GM21576 (cell line): ENCODE measurements at regions not wholly inside any gene's neighbourhood (a gene's known extent, or its start where the extent isn't known, plus 50 kb on each side); places are given as distances from the start of the nearest gene placed in this dataset.

Experiments
- ATAC-seq: cut with Tn5 transposase; IDR thresholded peaks from one replicate; pipeline ENCODE4 v1.9.1; 2021; ENCODE audit warnings: mild to moderate bottlenecking, moderate library complexity; ENCODE audit not compliant: unreplicated experiment

DNA sequence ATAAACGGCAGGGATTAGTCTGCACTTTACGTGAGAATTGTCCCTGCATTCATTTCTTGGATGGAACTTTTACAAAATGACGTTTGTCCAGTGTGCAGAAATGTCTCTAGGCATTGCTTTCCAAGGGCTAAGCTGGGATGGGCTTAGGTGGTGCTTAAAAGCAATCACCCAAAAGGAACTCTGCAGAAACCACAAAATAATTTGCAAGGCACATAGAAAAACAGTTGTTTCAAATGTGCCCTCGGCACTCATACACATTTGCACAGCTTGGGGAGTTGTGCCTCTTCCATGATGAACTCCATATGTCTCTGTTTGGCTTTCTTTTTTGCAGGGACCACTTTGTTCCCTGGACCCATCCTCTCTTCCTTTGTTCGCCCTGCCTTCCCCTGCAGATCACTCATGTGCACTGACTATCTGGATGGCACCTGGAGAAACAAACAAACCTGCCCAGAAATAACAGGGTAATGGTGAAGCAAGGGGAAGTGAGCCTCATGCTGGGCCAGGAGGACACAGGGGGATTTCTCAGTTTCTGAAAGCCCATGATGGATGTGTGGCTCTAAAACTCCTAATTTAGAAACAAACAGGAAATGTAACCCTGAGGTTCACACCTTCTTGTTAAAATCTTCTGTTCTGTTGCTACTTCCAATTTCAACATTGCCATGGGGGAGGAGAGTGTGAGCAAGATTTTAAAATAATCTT lies 150.2 kb downstream of the SNX19 start:
- ATAC-seq = peak; percentile 74

- ATAC-seq = no peak
These were observed 149.4 kb downstream of the SNX19 start for GRCh38 chr11:130766650-130767565.

DNA sequence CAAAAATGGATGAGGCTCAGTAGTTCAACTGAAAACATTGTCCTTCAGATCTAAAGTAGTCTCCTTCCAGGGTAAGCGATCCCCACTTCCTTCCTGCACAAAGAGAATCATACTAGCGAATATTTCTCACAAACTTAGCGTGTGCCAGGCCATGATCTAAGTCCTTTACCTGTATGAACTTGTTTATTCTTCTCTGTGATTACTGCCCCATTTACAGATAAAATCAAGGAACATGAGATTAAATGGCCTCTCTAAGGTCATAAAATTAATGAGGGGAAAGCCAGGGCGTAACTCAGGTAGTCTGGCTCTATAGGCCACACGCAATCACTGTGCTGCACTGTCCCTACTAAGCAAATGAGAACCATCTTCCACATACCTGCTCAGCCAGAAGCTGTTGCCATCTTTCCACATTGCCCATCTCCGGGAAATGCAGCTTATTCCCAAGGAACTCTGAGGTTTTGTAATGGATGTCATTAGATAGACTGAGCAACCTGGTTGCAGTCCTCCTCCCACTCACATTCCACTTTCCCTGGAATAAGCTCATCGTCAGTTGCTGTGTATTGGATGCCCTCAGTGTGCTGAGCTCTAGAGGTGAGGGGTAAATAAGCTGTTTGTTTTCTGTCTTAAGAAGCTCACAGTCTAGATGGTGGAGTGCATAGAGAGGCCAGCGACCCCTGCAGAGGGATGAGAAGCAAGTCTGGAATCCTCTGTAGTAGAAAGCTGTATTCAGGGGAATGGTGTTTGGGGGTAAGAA lies 146.3 kb downstream of the SNX19 start:
- no peak for ATAC-seq

GRCh38 chr11:130771708-130772107 lies 144.6 kb downstream of the SNX19 start:
- no peak for ATAC-seq

DNA sequence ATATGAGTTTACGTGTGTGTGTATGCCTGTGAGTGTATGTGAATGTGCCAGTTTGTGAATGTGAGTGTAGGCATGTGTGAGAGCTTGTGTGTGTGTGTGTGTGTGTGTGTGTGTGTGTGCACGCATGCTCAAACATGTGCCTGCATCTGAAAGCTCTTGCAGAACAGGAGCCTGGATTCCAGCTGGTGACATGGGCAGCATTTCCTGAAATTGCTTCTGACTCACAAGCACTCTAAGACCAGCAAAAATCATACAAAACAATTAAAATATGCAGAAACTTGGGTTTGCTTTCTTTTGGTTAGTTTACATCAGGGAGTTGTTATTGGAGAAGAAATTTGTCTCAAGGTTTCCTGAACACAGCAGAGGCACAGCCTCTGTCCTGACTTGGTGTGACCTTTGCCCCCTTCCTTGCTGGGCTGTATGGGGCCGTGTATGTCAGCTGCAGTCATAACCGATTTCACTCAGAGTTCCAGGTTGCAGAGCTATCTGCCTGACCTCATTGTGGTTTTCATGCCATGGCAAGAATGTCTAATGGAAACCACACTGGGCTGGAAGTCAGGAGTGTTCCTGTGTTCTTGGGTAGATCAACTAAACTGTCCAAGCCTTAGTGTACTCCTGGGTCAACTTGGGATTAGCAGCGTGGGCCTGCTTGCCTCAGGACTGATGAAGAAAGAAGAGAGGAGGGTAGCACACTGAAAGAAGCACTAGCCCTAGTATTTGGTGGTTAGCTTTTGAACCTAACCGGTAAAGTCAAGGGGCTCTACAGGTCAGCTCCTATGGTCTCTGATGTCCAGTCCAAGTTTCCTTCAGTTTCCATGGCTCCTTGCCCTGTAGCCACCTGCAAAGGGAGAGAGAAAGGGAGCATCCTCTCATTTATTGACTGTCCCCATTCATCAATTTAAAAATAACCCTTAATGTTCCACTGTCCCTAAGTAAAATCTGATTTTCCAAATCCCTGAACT lies 143.7 kb downstream of the SNX19 start:
- ATAC-seq = no peak

GRCh38 chr11:130773244-130773820 lies 142.9 kb downstream of the SNX19 start:
- no peak for ATAC-seq

DNA sequence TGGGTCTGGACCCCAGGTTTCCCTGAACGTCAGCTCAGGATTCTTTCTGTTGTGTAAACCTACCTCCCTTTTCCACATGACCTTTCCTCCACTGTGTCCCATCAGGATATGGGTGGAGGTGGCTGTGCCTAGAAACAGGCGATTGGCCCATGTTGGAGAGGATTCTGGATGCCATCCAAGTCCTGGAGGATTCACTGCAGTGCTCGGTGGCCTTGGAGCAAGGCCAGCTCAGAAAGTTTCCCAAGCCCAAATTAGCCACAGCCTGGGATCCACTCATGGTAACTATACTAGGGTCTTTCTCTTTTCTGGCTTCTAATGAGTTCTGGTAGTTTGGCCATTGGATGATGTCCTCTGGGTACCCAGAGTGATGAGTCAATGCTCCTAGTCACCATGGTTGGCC lies 141.6 kb downstream of the SNX19 start:
- no peak for ATAC-seq

- ATAC-seq = no peak
These were observed 140.8 kb downstream of the SNX19 start for GRCh38 chr11:130775306-130776060.

- no peak for ATAC-seq
These were observed 140.2 kb downstream of the SNX19 start for GRCh38 chr11:130776061-130776419.

GRCh38 chr11:130778026-130778425 lies 138.3 kb downstream of the SNX19 start:
- no peak for ATAC-seq

DNA sequence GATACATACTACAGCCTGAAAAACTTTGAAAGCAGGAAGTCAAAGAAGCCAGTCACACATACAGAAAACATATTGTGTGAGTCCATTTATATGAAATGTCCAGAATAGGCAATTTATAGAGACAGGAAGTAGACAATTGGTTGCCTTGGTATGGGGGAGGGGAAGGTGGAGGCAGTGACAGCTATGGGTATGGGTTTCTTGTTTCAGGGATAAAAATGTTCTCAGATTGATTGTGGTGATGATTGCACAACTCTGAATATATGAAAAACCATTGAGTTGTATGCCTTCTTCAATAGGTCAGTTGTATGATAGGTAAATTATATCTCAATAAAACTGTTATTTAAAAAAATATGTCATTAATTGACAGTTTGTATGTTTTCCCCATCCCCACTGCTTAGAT lies 137.6 kb downstream of the SNX19 start:
- no peak for ATAC-seq

- no peak for ATAC-seq
These were observed 137.0 kb downstream of the SNX19 start for GRCh38 chr11:130779267-130779666.

- ATAC-seq = no peak
These were observed 136.3 kb downstream of the SNX19 start for GRCh38 chr11:130779943-130780342.

DNA sequence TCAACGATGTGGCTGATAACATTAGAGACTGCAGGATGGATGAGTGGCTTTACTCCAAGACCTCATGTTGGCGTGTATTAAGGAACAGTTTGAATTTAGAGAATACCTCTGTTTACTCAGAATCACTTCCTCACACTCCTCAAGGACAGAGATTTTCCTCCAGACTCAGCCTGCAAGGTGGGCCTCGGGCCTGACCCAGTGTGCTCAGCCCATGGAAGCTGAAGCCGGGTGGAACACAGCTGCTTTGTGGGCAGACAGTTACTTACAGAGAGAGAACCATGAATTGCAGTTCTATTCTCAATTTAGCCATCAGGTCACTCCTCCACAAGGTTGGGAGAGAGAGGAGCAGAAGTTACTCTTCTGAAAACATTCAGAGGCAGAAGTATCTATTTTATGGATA lies 135.8 kb downstream of the SNX19 start:
- ATAC-seq = no peak

DNA sequence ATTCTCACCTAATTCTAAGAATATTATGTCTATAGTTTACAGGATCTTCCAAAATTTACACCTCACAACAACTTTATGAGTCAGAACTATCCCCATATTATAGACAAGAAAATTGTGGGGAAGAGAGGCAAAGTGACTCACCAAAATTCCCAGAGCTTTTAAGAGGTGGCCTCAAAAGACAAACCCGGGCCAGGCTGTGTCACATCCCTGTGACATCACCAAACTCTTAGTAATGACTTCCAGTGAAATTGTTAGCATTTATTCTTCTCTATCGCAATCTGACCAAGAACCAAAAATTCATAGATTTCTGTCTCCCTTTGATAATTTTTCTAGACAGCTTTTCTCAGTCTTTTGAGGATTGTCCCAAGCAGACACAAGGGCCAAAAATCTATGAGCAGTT lies 134.3 kb downstream of the SNX19 start:
- no peak for ATAC-seq

DNA sequence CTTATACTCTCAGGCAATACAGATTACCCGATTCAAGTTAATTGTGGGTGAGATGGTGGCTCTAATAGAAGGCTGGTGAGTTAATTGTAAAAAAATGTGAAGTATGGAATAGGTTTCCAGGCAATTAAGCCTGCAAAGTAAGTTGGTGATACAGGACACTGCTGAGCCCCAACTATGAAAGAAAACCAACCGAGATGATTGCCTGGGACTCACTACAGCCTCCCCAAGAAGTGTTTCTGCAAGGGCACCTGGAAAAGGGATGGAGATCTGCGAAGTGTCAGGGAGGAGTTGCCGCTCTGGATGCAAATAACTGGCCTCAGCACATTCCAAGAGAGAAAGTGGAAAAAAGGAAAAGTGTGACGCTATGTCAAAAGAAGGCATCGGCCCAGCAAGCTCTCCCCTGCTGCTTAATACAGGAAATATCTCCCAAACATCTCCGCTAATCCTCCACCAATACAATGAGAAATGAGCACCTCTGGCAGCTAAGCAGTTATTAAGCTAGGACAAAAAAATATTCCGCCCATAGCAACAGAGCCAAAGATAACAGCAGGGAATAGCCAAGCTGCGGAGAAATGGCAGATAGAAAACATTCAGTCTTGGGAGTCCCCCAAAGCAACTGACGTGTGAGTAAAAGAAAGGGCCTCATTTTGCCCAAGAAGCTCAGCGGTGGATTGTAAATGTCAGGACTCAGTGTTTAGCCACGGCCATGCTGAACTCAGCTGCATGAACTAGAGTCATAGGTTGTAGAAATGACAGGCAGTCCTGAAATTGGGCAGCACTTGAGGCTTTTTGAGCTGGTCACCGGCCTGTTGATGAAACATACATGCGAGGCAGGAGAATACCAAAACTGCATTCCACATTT lies 133.7 kb downstream of the SNX19 start:
- no peak for ATAC-seq

GRCh38 chr11:130783323-130783722 lies 133.0 kb downstream of the SNX19 start:
- ATAC-seq = no peak

DNA sequence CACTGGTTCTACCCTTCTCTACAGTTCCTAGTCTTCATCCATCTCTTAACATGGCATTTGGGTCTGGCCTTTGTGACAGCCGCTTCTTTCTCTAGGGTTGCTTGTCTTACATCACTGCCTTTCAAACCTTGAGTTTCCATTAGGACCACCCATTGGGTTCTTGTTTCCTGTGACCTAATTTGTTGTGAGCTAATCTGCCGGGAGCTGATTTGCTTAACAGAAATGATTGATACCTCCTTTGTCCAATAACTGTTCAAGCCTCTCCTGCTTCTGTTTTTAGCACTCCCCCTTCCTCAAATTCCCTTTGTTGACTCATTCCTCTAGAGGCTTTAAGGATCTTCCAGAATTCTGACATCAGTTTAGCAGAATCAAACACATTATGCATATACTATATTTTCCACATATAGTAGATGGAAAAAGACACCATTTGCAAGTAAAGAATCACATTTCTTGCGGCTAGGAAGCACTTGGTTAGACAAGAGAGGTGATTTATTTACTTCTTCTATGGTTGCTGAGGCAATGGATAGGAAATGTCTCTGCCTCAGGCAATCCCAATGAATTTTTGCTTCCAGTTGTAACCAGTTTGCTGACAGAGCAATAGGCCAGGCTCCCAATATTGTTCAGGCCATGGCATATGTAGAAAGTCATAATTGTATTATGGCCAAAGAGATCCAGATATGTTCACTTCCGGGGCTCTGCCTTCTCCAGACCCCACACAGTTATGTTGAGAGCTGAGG lies 130.7 kb downstream of the SNX19 start:
- no peak for ATAC-seq
